ENCODE measurements at regions not wholly inside any gene's neighbourhood (a gene's known extent, or its start where the extent isn't known, plus 50 kb on each side); places are given as distances from the start of the nearest gene placed in this dataset.

DNA sequence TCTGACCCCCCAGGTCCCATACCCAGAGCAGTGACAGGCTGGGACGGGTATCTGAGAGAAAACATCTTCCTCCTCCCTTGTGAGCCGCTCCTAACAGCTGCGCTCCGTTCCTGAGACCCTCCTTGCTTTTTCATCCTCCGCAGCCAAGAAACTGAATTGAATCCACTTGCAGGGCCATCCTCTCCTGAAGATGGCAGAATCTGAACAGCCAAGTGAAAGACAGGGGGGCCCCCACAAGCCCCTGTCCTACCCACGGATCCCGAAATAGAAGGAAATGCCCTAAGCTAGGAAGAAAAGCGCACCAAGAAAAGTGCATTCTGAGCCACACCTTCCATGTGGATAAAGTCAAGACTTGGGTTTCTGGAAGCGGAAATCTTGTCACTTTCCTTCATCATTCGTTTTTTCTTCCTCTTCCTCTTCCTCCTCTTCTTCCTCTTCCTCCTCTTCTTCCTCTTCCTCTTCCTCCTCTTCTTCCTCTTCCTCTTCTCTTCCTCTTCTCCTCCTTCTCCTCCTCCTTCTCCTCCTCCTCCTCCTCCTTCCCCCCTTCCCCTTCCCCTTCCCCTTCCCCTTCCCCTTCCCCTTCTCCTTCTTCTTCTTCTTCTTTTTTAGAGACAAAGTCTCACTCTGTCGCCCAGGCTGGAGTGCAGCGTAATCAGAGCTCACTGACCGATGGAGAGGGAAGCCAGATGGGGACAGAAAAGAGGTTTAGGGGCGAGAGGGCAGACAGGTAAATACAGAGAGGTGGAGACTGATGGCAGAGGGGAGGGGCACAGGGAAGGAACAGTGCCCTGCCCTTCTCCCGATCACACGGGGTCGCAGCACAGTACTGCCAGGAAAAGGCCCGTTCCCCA lies 86.0 kb upstream of the WWC2 start:
- no peak for TF ChIP-seq POLR2A (IDR thresholded peaks at IDR 0.05; ENCODE audit: low read depth, low read length)
- TF ChIP-seq, protein P1, sequence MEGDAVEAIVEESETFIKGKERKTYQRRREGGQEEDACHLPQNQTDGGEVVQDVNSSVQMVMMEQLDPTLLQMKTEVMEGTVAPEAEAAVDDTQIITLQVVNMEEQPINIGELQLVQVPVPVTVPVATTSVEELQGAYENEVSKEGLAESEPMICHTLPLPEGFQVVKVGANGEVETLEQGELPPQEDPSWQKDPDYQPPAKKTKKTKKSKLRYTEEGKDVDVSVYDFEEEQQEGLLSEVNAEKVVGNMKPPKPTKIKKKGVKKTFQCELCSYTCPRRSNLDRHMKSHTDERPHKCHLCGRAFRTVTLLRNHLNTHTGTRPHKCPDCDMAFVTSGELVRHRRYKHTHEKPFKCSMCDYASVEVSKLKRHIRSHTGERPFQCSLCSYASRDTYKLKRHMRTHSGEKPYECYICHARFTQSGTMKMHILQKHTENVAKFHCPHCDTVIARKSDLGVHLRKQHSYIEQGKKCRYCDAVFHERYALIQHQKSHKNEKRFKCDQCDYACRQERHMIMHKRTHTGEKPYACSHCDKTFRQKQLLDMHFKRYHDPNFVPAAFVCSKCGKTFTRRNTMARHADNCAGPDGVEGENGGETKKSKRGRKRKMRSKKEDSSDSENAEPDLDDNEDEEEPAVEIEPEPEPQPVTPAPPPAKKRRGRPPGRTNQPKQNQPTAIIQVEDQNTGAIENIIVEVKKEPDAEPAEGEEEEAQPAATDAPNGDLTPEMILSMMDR (conservative IDR thresholded peaks at IDR 0.05; ENCODE audit: low read depth, low read length): no peak
